ENCODE measurements at regions not wholly inside any gene's neighbourhood (a gene's known extent, or its start where the extent isn't known, plus 50 kb on each side); places are given as distances from the start of the nearest gene placed in this dataset.
"Not testable (repeated sequence)": the region's sequence is repeated elsewhere in the genome, so short reads cannot be mapped to it uniquely, and the experiment has no call there.

GRCh38 chr9:3746296-3747275, 220.8 kb upstream of the RFX3 start:
- H3K36me3 ChIP-seq (ENCODE audit: control insufficient read depth, insufficient read depth, low read length), result no peaks in the 10 kb centered on the region
- H3K4me3 ChIP-seq (ENCODE audit: low read length), result no peak overlapping the region
- no peaks in the 10 kb centered on the region for H3K4me1 ChIP-seq (ENCODE audit: control insufficient read depth, insufficient read depth, low read length)
- H3K9me3 ChIP-seq (replicated peaks; ENCODE audit: control insufficient read depth, low read depth, low read length), result no peaks in the 10 kb centered on the region
- H3K27me3 ChIP-seq (ENCODE audit: control insufficient read depth, insufficient read depth, low read length), result no peaks in the 10 kb centered on the region
- H3K27ac ChIP-seq (ENCODE audit: low read length), result no peak overlapping the region
- no CpG with 5 or more reads among the region's 1 CpG for WGBS (ENCODE audit: insufficient coverage)
- DNase-seq, result no peak

GRCh38 chr9:3743901-3744413, 218.2 kb upstream of the RFX3 start:
- no CpG with 5 or more reads among the region's 2 CpGs for WGBS (ENCODE audit: insufficient coverage)

GRCh38 chr9:3742586-3742985, 216.8 kb upstream of the RFX3 start:
- DNase-seq, result no peak
- H3K36me3 ChIP-seq (ENCODE audit: control insufficient read depth, insufficient read depth, low read length), result no peaks in the 10 kb centered on the region
- no peaks in the 10 kb centered on the region for H3K4me1 ChIP-seq (ENCODE audit: control insufficient read depth, insufficient read depth, low read length)
- no peaks in the 10 kb centered on the region for H3K9me3 ChIP-seq (replicated peaks; ENCODE audit: control insufficient read depth, low read depth, low read length)
- H3K4me3 ChIP-seq (ENCODE audit: low read length), result no peak overlapping the region
- WGBS (ENCODE audit: insufficient coverage), result 83% methylated on average over 1 of the region's 3 CpGs
- no peaks in the 10 kb centered on the region for H3K27me3 ChIP-seq (ENCODE audit: control insufficient read depth, insufficient read depth, low read length)
- H3K27ac ChIP-seq (ENCODE audit: low read length), result no peak overlapping the region

More at GRCh38 chr9:3743901-3744413, 218.2 kb upstream of the RFX3 start:
- Histone ChIP-seq H3K4me3 (ENCODE audit: low read length) (no peak overlapping the region), H3K36me3 (ENCODE audit: control insufficient read depth, insufficient read depth, low read length) (no peaks in the 10 kb centered on the region), H3K27me3 (ENCODE audit: control insufficient read depth, insufficient read depth, low read length) (no peaks in the 10 kb centered on the region), H3K9me3 (replicated peaks; ENCODE audit: control insufficient read depth, low read depth, low read length) (no peaks in the 10 kb centered on the region), H3K4me1 (ENCODE audit: control insufficient read depth, insufficient read depth, low read length) (no peaks in the 10 kb centered on the region), H3K27ac (ENCODE audit: low read length) (no peak overlapping the region)
- DNase-seq, result no peak

DNA sequence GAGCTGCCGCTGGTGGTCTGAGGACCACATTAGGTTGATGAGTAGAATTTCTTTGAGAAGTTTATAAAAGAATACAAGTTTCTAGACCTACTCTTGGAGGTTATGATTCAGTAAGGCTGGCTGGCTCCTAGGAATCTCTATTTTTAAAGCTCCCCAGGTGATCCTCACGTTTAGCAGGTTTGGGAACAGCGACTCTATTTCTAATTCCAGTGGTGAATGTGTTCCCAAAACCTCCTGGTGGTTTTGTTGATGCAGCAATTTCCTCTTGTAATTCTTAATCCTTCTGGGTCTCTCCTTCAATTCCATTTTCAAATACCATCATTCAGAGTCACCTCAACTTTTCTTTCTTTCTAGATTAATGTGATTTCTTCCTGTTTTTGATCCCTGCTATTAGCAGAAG, 215.9 kb upstream of the RFX3 start:
- Histone ChIP-seq H3K27ac (ENCODE audit: low read length) (no peak overlapping the region), H3K27me3 (ENCODE audit: control insufficient read depth, insufficient read depth, low read length) (no peaks in the 10 kb centered on the region), H3K9me3 (replicated peaks; ENCODE audit: control insufficient read depth, low read depth, low read length) (no peaks in the 10 kb centered on the region), H3K4me1 (ENCODE audit: control insufficient read depth, insufficient read depth, low read length) (no peaks in the 10 kb centered on the region), H3K36me3 (ENCODE audit: control insufficient read depth, insufficient read depth, low read length) (no peaks in the 10 kb centered on the region), H3K4me3 (ENCODE audit: low read length) (no peak overlapping the region)
- DNase-seq, result no peak
- no CpG with 5 or more reads among the region's 3 CpGs for WGBS (ENCODE audit: insufficient coverage)

GRCh38 chr9:3740690-3741419, 215.1 kb upstream of the RFX3 start:
- Histone ChIP-seq H3K9me3 (replicated peaks; ENCODE audit: control insufficient read depth, low read depth, low read length) (no peaks in the 10 kb centered on the region), H3K4me3 (ENCODE audit: low read length) (no peak overlapping the region), H3K4me1 (ENCODE audit: control insufficient read depth, insufficient read depth, low read length) (no peaks in the 10 kb centered on the region), H3K27me3 (ENCODE audit: control insufficient read depth, insufficient read depth, low read length) (no peaks in the 10 kb centered on the region), H3K36me3 (ENCODE audit: control insufficient read depth, insufficient read depth, low read length) (no peaks in the 10 kb centered on the region), H3K27ac (ENCODE audit: low read length) (no peak overlapping the region)
- no peak for DNase-seq
- 55% methylated on average over 2 of the region's 9 CpGs for WGBS (ENCODE audit: insufficient coverage)

- no peak overlapping the region for H3K27ac ChIP-seq (ENCODE audit: low read length)
- H3K36me3 ChIP-seq (ENCODE audit: control insufficient read depth, insufficient read depth, low read length), result no peaks in the 10 kb centered on the region
- DNase-seq, result no peak
- H3K4me3 ChIP-seq (ENCODE audit: low read length), result no peak overlapping the region
- 80% methylated on average over 1 of the region's 5 CpGs for WGBS (ENCODE audit: insufficient coverage)
- H3K4me1 ChIP-seq (ENCODE audit: control insufficient read depth, insufficient read depth, low read length), result no peaks in the 10 kb centered on the region
- H3K9me3 ChIP-seq (replicated peaks; ENCODE audit: control insufficient read depth, low read depth, low read length), result no peaks in the 10 kb centered on the region
- H3K27me3 ChIP-seq (ENCODE audit: control insufficient read depth, insufficient read depth, low read length), result no peaks in the 10 kb centered on the region
Observed at GRCh38 chr9:3736161-3736560, 210.4 kb upstream of the RFX3 start.

GRCh38 chr9:3735251-3735650, 209.4 kb upstream of the RFX3 start:
- DNase-seq, result no peak
- no peaks in the 10 kb centered on the region for H3K27me3 ChIP-seq (ENCODE audit: control insufficient read depth, insufficient read depth, low read length)
- no peak overlapping the region for H3K27ac ChIP-seq (ENCODE audit: low read length)
- no CpG with 5 or more reads among the region's 4 CpGs for WGBS (ENCODE audit: insufficient coverage)
- H3K4me1 ChIP-seq (ENCODE audit: control insufficient read depth, insufficient read depth, low read length), result no peaks in the 10 kb centered on the region
- H3K4me3 ChIP-seq (ENCODE audit: low read length), result no peak overlapping the region
- H3K36me3 ChIP-seq (ENCODE audit: control insufficient read depth, insufficient read depth, low read length), result no peaks in the 10 kb centered on the region
- no peaks in the 10 kb centered on the region for H3K9me3 ChIP-seq (replicated peaks; ENCODE audit: control insufficient read depth, low read depth, low read length)

DNA sequence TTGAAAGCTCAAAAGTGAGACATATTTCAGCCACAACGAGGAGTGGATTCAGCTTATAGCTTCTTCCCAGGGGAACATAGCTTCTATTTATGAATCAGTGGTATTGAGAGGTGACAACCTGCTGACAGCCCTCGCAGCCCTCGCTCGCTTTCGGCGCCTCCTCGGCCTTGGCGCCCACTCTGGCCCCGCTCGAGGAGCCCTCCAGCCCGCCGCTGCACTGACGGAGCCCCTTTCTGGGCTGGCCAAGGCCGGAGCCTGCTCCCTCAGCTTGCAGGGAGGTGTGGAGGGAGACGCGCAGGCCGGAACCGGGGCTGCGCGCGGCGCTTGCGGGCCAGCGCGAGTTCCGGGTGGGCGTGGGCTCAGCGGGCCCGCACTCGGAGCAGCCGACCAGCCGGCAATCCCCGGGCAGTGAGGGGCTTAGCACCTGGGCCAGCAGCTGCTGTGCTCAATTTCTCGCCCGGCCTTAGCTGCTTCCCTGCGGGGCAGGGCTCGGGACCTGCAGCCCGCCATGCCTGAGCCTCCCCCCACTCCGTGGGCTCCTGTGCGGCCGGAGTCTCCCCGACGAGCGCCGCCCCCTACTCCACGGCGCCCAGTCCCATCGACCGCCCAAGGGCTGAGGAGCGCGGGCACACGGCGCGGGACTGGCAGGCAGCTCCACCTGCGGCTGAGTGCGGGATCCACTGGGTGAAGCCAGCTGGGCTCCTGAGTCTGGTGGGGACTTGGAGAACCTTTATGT, 207.9 kb upstream of the RFX3 start:
- not testable (repeated sequence) for H3K27me3 ChIP-seq (ENCODE audit: control insufficient read depth, insufficient read depth, low read length); DNase-seq; H3K27ac ChIP-seq (ENCODE audit: low read length); H3K4me1 ChIP-seq (ENCODE audit: control insufficient read depth, insufficient read depth, low read length); H3K36me3 ChIP-seq (ENCODE audit: control insufficient read depth, insufficient read depth, low read length); H3K4me3 ChIP-seq (ENCODE audit: low read length); H3K9me3 ChIP-seq (replicated peaks; ENCODE audit: control insufficient read depth, low read depth, low read length)
- 92% methylated on average over 54 of the region's 56 CpGs for WGBS (ENCODE audit: insufficient coverage)

- H3K27me3 ChIP-seq (ENCODE audit: control insufficient read depth, insufficient read depth, low read length), result no peaks in the 10 kb centered on the region
- no peaks in the 10 kb centered on the region for H3K9me3 ChIP-seq (replicated peaks; ENCODE audit: control insufficient read depth, low read depth, low read length)
- no peak overlapping the region for H3K27ac ChIP-seq (ENCODE audit: low read length)
- H3K36me3 ChIP-seq (ENCODE audit: control insufficient read depth, insufficient read depth, low read length), result no peaks in the 10 kb centered on the region
- 43% methylated on average over 2 of the region's 3 CpGs for WGBS (ENCODE audit: insufficient coverage)
- no peak for DNase-seq
- no peak overlapping the region for H3K4me3 ChIP-seq (ENCODE audit: low read length)
- no peaks in the 10 kb centered on the region for H3K4me1 ChIP-seq (ENCODE audit: control insufficient read depth, insufficient read depth, low read length)
Observed at GRCh38 chr9:3733039-3733408, 207.2 kb upstream of the RFX3 start.
